GM12872 (cell line): ENCODE measurements at regions not wholly inside any gene's neighbourhood (a gene's known extent, or its start where the extent isn't known, plus 50 kb on each side); places are given as distances from the start of the nearest gene placed in this dataset.

Experiments
- TF ChIP-seq, protein P1 (sequence below): IDR thresholded peaks from 3 replicates; pipeline ENCODE4 v1.5.1; 2011; ENCODE audit warnings: low read depth, mild to moderate bottlenecking, low read length, moderate library complexity; ENCODE audit not compliant: insufficient read depth

DNA sequence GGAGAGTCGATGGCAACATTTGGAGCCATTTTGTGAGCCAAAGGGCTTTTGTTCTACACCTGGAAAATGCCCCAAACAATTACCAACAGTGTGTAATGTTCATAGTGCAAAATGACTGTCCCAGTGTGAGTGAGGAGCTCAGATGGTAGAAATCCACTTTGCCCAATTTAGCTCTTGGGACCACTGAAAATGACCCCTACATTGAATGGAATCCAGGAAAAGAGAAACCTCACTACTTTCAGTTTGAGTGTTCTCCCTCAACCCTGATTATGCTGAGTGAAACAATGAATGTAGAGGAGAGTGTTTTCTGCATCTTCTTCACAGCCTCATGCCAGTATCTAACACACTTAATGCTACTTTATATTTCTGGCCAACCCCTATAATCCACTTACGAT lies 84.9 kb upstream of the NRN1 start:
- TF ChIP-seq, protein P1, sequence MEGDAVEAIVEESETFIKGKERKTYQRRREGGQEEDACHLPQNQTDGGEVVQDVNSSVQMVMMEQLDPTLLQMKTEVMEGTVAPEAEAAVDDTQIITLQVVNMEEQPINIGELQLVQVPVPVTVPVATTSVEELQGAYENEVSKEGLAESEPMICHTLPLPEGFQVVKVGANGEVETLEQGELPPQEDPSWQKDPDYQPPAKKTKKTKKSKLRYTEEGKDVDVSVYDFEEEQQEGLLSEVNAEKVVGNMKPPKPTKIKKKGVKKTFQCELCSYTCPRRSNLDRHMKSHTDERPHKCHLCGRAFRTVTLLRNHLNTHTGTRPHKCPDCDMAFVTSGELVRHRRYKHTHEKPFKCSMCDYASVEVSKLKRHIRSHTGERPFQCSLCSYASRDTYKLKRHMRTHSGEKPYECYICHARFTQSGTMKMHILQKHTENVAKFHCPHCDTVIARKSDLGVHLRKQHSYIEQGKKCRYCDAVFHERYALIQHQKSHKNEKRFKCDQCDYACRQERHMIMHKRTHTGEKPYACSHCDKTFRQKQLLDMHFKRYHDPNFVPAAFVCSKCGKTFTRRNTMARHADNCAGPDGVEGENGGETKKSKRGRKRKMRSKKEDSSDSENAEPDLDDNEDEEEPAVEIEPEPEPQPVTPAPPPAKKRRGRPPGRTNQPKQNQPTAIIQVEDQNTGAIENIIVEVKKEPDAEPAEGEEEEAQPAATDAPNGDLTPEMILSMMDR = no peak

DNA sequence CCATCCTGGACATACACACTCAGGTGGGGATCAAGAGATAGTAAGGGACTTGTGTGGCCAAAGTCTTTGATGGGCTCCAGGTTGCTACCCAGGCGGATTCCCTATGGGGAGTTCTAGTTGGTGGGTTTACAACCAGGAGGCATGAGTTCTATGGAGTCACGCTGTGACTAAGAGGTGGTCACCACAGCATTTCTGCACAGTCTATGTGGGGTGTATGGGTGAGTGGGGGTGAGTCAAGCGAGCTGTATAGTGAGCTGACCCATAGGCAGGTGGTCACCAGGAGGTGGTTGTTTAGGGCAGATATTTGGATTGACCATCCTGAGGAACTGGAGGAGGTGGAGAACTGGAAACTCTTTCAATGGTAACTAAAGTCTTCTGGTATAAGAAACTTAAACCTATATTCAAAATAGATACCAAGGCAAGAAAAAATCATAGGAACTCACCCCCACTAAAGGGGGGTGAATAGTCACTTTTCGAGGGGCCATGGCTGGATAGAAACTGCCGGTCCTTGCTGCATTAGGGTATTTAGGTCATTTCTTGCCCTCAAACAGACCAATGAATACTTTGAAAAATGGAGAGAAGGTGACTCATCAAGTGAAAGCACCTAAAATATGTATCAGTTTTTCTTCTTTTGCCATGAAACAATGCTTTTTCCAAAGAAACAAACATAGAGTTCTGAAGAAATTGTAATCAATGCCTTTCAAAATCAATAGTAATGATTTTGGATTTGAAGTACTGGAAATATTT lies 84.3 kb upstream of the NRN1 start:
- TF ChIP-seq, protein P1 = no peak

DNA sequence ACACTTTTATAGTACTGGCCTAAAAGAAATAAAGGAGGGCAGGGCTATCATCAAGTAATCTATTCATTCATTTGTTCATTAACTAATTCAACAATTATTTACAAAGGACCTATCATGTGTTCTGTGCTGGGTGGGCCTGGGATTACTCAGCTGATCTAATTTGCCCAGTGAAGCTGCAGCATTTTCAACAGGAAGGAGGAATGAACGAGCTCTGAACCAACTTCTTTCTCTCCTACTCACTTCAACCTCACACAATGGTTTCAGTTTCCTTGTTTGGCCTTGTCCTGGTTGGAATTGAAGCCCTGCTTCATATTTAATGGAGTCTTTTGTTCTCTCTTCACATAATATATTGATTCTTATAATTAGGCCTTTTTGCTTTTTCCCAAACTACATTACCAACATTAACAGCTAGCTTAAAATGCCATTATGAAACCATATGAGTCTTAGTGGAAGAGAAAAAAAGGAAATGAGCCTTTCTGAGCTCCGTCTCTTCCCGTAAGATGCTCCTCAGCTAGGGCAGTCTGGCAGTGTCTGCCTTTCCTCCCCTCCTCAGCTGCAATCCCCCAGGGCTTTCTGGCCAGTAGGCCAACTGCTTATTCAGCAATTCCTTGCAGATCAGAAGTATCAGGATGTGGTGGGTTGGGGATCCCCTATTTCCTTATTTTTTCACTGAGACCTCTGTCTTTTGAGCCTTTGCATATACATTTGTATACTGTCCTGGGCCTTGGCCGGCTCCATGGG lies 79.4 kb upstream of the NRN1 start:
- TF ChIP-seq, protein P1 = no peak

DNA sequence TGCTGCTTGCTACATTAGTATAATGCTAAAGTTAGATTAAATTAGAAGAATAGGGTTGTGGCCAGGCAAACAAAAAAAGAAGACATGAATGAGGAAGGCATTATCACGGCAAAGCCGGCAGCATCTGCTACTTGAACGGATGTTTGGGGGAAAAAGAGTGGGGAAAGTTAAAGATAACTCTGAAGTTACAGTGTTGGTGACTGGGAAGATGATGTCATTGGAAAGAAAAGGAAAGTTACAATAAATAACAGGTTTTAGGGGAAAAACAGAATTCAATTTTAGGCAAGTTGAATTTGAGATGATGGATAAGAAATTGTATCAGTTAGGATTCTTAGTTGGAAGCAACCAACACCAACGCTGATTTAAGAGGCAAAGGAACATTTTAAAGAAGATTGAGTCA lies 74.2 kb upstream of the NRN1 start:
- TF ChIP-seq, protein P1 = no peak

DNA sequence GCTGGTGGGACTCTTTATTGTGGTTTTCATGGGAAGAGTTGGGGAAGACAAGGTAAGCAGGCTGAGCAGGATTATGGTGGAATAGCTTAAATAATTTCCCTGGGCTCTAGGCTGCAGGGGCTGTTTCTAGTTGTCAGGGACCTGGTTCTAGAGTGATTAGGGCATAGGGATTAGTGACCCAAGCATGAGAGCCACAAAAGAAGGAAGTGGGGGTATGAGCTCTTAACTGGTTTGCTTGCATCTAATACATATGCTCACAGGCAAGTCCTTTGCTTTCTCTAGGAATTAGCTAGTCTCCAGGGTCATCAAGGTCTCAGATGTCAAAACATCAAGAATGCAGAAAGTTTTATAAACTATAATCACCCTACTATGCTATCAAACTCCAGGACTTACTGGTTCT lies 67.5 kb upstream of the NRN1 start:
- TF ChIP-seq, protein P1 = no peak

DNA sequence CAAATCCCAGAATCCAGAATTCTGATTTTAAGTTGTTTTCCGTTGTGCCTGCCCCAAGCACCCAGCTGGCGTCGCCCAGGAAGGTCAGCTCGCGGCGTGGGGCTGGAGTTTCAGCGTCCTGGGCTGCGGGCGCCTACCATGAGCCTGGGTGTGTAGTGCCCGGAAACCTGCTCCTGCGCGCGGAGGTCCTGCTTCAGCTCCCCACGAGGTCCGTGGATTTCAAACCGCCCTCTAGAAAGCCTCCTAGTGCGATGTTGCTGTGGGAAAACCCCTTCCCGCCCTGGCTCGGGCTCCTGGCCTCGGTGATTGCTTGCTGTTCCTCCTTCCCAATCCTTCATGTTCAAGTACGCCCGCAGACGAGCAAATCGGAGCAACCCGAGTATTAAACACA lies 51.3 kb upstream of the NRN1 start:
- TF ChIP-seq, protein P1 = no peak

DNA sequence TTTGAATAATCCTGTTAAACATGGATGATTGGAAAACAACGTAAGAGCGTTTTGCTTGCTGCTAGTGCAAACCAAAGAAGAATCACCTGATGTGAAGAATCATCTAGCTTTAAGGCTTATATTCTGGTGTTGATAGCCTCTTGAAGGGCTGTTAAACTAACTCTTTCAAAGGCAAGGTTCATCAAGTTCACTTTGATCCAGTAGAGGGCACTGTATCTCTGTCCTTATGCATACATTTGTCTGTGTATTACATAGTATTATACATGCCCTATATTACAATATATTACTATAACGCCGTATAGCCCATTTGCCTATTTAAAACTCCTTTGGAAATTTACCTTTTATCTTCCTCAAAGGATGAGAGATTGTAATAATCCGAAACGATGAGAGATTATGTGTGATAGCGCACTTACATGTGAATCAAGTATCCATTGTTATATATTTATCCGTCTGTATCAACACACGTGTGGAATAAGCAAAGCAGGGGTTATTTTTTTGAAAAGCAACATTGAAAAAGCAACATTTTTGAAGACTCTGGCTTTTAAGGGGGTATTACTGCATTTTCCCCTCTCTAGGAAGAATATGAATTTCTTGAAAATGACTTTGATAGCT lies 50.8 kb upstream of the NRN1 start:
- TF ChIP-seq, protein P1 = peak; percentile 63
